K562 (cell line): ENCODE measurements at regions not wholly inside any gene's neighbourhood (a gene's known extent, or its start where the extent isn't known, plus 50 kb on each side); places are given as distances from the start of the nearest gene placed in this dataset.

Experiments used
- ATAC-seq: fragments of 200-7000 bp; cut with Tn5 transposase; 3 replicates; pipeline ENCODE4 v1.9.1; 2020; ENCODE audit warnings: moderate library complexity
- BruUV-seq: library from RNA; stranded (reverse); fragments of 400-500 nt; replicated peaks from 2 replicates; lab custom pipeline; 2021; lab: Mats Ljungman, UMichigan
- CTCF ChIA-PET: fragments of 300-600 bp; formaldehyde crosslinking; extraction: SDS; loops from one replicate; lab custom pipeline; 2021; ENCODE audit warnings: low intra/inter-chr PET ratio; lab: Yijun Ruan, JAX
- POLR2A ChIA-PET: fragments of 300-600, 350-650 bp; sonication (Branson Sonifier 250); formaldehyde crosslinking; extraction: SDS; loops from one replicate; lab custom pipeline; 2021; ENCODE audit warnings: antibody characterized with exemption, inconsistent platforms; lab: Yijun Ruan, JAX
- DNase-seq, 4 experiments: peaks; one replicate each; pipeline versions ENCODE4 v3.0.0 to v3.0.0-alpha.2; 2011 to 2018; ENCODE audit warnings: low spot score in 3 of 4, mixed read lengths in 3 of 4; ENCODE audit errors: extremely low read depth in 1 of 4
- FAIRE-seq: peaks from 2 replicates; lab custom pipeline; 2011; peaks lifted over from hg19 to GRCh38; lab: Jason Lieb, UNC
- H2AFZ ChIP-seq: 2 replicates; pipeline ENCODE4 v1.6.0; 2011; ENCODE audit warnings: low read depth, low read length, control low read depth, inconsistent platforms
- H3K27ac ChIP-seq: fragments of 200-600 bp; 3 replicates; pipeline ENCODE4 v1.8.0; 2011; ENCODE audit warnings: low read depth, mild to moderate bottlenecking, control low read depth, inconsistent platforms, low read length, moderate library complexity, mixed read lengths; ENCODE audit errors: extremely low read depth
- H3K27me3 ChIP-seq, 2 experiments: fragments of 300-600 bp in 1 of 2; 2 replicates in 1 of 2; 3 replicates in 1 of 2; pipeline versions ENCODE4 v1.6.0 to v1.8.0; 2011; ENCODE audit warnings: inconsistent platforms in 2 of 2, low read length in 2 of 2, mild to moderate bottlenecking in 1 of 2, mixed read lengths in 1 of 2, moderate library complexity in 1 of 2; ENCODE audit not compliant: control insufficient read depth in 2 of 2, insufficient read depth in 2 of 2
- H3K36me3 ChIP-seq: fragments of 300-600 bp; 3 replicates; pipeline ENCODE4 v1.8.0; 2011; ENCODE audit warnings: mild to moderate bottlenecking, low read length, inconsistent platforms; ENCODE audit not compliant: control insufficient read depth, insufficient read depth
- H3K4me1 ChIP-seq, 2 experiments: fragments of 200-600 bp in 1 of 2; replicated peaks in 1 of 2; 2 replicates in 1 of 2; 3 replicates in 1 of 2; pipeline versions ENCODE4 v1.5.1 to v1.8.0; 2011; ENCODE audit warnings: inconsistent platforms in 2 of 2, low read length in 2 of 2, mild to moderate bottlenecking in 1 of 2, mixed read lengths in 1 of 2, moderate library complexity in 1 of 2; ENCODE audit not compliant: control insufficient read depth in 2 of 2, insufficient read depth in 2 of 2
- H3K4me2 ChIP-seq: 2 replicates; pipeline ENCODE4 v1.6.1; 2011; ENCODE audit warnings: low read length, control low read depth, inconsistent platforms, mixed read lengths; ENCODE audit not compliant: insufficient read depth
- H3K4me3 ChIP-seq: fragments of 200-600 bp; sonication (generic), shearing (Covaris generic); 2 replicates; pipeline ENCODE4 v1.5.1; 2016; ENCODE audit warnings: control low read depth, inconsistent platforms
- H3K79me2 ChIP-seq: fragments of 200-600 bp; 3 replicates; pipeline ENCODE4 v1.8.0; 2011; ENCODE audit warnings: low read length, inconsistent platforms; ENCODE audit not compliant: control insufficient read depth, insufficient read depth
- H3K9ac ChIP-seq, 2 experiments: 2 replicates each; pipeline versions ENCODE4 v1.6.0 to v1.6.1; 2011; ENCODE audit warnings: low read depth in 2 of 2, low read length in 2 of 2, control low read depth in 1 of 2, inconsistent platforms in 1 of 2, mild to moderate bottlenecking in 1 of 2, mixed read lengths in 1 of 2; ENCODE audit not compliant: insufficient read depth in 1 of 2
- H3K9me1 ChIP-seq: one replicate; pipeline ENCODE4 v1.6.0; 2011; ENCODE audit warnings: inconsistent platforms, mild to moderate bottlenecking, low read length, moderate library complexity; ENCODE audit not compliant: control insufficient read depth, insufficient read depth
- H3K9me3 ChIP-seq: replicated peaks from 2 replicates; pipeline ENCODE4 v1.5.1; 2011; ENCODE audit warnings: low read depth, low read length, inconsistent platforms; ENCODE audit not compliant: control insufficient read depth, insufficient read depth
- H4K20me1 ChIP-seq: replicated peaks from 2 replicates; pipeline ENCODE4 v1.6.1; 2011; ENCODE audit warnings: low read length, inconsistent platforms, mixed read lengths; ENCODE audit not compliant: control insufficient read depth, insufficient read depth
- C11orf30 ChIP-seq: fragments of 450-650 bp; IDR thresholded peaks from 2 replicates; pipeline ENCODE4 v1.6.1; 2016; ENCODE audit warnings: low read depth, mild to moderate bottlenecking
- CCNT2 ChIP-seq: IDR thresholded peaks from 2 replicates; pipeline ENCODE4 v1.6.1; 2011; ENCODE audit warnings: borderline replicate concordance, low read depth, mild to moderate bottlenecking, moderate library complexity, mixed read lengths, low read length; ENCODE audit not compliant: insufficient read length; ENCODE audit errors: extremely low read depth
- DNMT1 ChIP-seq: fragments of 450-650 bp; IDR thresholded peaks from 2 replicates; pipeline ENCODE4 v1.6.1; 2016; ENCODE audit warnings: antibody characterized with exemption, mild to moderate bottlenecking
- E2F6 ChIP-seq, 2 experiments: IDR thresholded peaks; 2 replicates each; pipeline ENCODE4 v1.6.1; 2011; ENCODE audit warnings: borderline replicate concordance in 1 of 2, control low read depth in 1 of 2, low read depth in 1 of 2, low read length in 1 of 2, mild to moderate bottlenecking in 1 of 2, mixed read lengths in 1 of 2, moderate library complexity in 1 of 2; ENCODE audit not compliant: insufficient read depth in 1 of 2, insufficient read length in 1 of 2, poor library complexity in 1 of 2, severe bottlenecking in 1 of 2; ENCODE audit errors: extremely low read depth in 1 of 2
- ELF2 ChIP-seq: fragments of 250-450 bp; sonication (Bioruptor Pico); IDR thresholded peaks from 2 replicates; pipeline ENCODE4 v1.5.0; 2021; ENCODE audit warnings: mild to moderate bottlenecking
- GABPA ChIP-seq: fragments of 200-800 bp; sonication (Bioruptor generic); conservative IDR thresholded peaks from 2 replicates; pipeline ENCODE4 v1.6.1; 2016; ENCODE audit warnings: low read depth, missing genetic modification characterization, missing compliant biosample characterization
- HLTF ChIP-seq: fragments of 450-650 bp; IDR thresholded peaks from 2 replicates; pipeline ENCODE4 v1.6.1; 2016
- NR2F6 ChIP-seq: fragments of 450-650 bp; formaldehyde crosslinking; IDR thresholded peaks from 2 replicates; pipeline ENCODE4 v1.4.0; 2020; ENCODE audit warnings: mild to moderate bottlenecking
- NRF1 ChIP-seq, 2 experiments: fragments of 450-650 bp; IDR thresholded peaks in 1 of 2; conservative IDR thresholded peaks in 1 of 2; 2 replicates each; pipeline ENCODE4 v1.6.1; 2014; ENCODE audit warnings: mild to moderate bottlenecking in 2 of 2
- PRDM10 ChIP-seq: fragments of 450-650 bp; IDR thresholded peaks from 2 replicates; pipeline ENCODE4 v1.6.1; 2018; ENCODE audit not compliant: partially characterized antibody
- RFX5 ChIP-seq: IDR thresholded peaks from 2 replicates; pipeline ENCODE4 v1.6.1; 2011; ENCODE audit warnings: low read depth, mild to moderate bottlenecking, improper control_type of control experiment, low read length
- SRSF1 ChIP-seq: fragments of 200-400 bp; formaldehyde crosslinking; IDR thresholded peaks from 2 replicates; pipeline ENCODE4 v1.6.1; 2017; ENCODE audit warnings: mild to moderate bottlenecking, low read depth, low read length, moderate library complexity
- ZNF277 ChIP-seq: fragments of 250-450 bp; sonication (Bioruptor Pico); IDR thresholded peaks from 2 replicates; pipeline ENCODE4 v1.8.0; 2022; ENCODE audit warnings: inconsistent platforms, mild to moderate bottlenecking, moderate library complexity, borderline replicate concordance
- ZNF354B ChIP-seq: fragments of 250-450 bp; sonication (Bioruptor Pico); IDR thresholded peaks from 2 replicates; pipeline ENCODE4 v1.4.0; 2020
- WGBS: fragments of 100-300 bp; shearing (Covaris generic); methylation state at CpG from one replicate; pipeline ENCODE4 v1.1.6; 2016; ENCODE audit warnings: low coverage, mixed read lengths; ENCODE audit not compliant: insufficient coverage; ENCODE audit errors: missing lambda C conversion rate; 5-methylcytosine and 5-hydroxymethylcytosine counted together
- in situ Hi-C: fragments of 300-500 bp; cut with MboI; formaldehyde crosslinking; loops from 4 replicates; pipeline ENCODE4 v1.15.0; 2018; ENCODE audit warnings: inconsistent platforms, mixed read lengths
- intact Hi-C: fragments of 100-400 bp; cut with micrococcal nuclease; formaldehyde crosslinking; loops from 2 replicates; pipeline ENCODE4 v1.14.2; 2022

GRCh38 chr21:15978215-15978738 is 248.5 kb downstream of the USP25 start:
- intact Hi-C loops (no loop called here), in situ Hi-C loops (no loop called here)
- no peaks in the 10 kb centered on the region for H3K4me1 ChIP-seq
- no peak overlapping the region for H2AFZ ChIP-seq
- H3K9me3 ChIP-seq, result no peaks in the 10 kb centered on the region
- ChIA-PET CTCF (no interaction called here), POLR2A (no interaction called here)
- H3K27ac ChIP-seq, result no peak overlapping the region
- ATAC-seq (no peak), FAIRE-seq (no peak), DNase-seq (no peak)
- WGBS, result 0% methylated on average over 3 of the region's 3 CpGs
- H3K36me3 ChIP-seq, result no peaks in the 10 kb centered on the region
- H3K27me3 ChIP-seq, result no peaks in the 10 kb centered on the region
- no peak overlapping the region for H3K4me2 ChIP-seq
- BruUV-seq, result no TSS peak
- H3K9ac ChIP-seq, result no peak overlapping the region
- H3K79me2 ChIP-seq, result no peaks in the 10 kb centered on the region
- no peaks in the 10 kb centered on the region for H4K20me1 ChIP-seq
- H3K9me1 ChIP-seq, result no peaks in the 10 kb centered on the region
- no peak overlapping the region for H3K4me3 ChIP-seq
- TF ChIP-seq CCNT2 (no peak), ELF2 (CRISPR knock-in tag) (no peak), GABPA (tag) (no peak), NRF1 (conservative IDR thresholded peaks at IDR 0.05 in 1 of 2, IDR thresholded peaks at IDR 0.05 in 1 of 2) (no peak), RFX5 (no peak), ZNF354B (CRISPR knock-in tag) (no peak), E2F6 (IDR thresholded peaks at IDR 0.05; ENCODE audit: borderline replicate concordance in 1 of 2, extremely low read depth in 1 of 2, insufficient read depth in 1 of 2, insufficient read length in 1 of 2, low read depth in 1 of 2, low read length in 1 of 2, poor library complexity in 1 of 2, severe bottlenecking in 1 of 2) (no peak), HLTF (no peak), SRSF1 (no peak), NR2F6 (CRISPR knock-in tag) (no peak), C11orf30 (no peak), DNMT1 (no peak), PRDM10 (no peak), ZNF277 (no peak)
